ENCODE measurements at regions not wholly inside any gene's neighbourhood (a gene's known extent, or its start where the extent isn't known, plus 50 kb on each side); places are given as distances from the start of the nearest gene placed in this dataset.

GRCh38 chr2:82089518-82089917 lies 1785.0 kb upstream of the LRRTM1 start:
- H3K36me3 ChIP-seq (ENCODE audit: control insufficient read depth in 2 of 2, extremely low read depth in 1 of 2, insufficient read depth in 2 of 2, low read length in 2 of 2), result no peaks in the 10 kb centered on the region
- TF ChIP-seq CTCF (optimal IDR thresholded peaks at IDR 0.05 in 1 of 3, IDR thresholded peaks at IDR 0.05 in 1 of 3, conservative IDR thresholded peaks at IDR 0.05 in 1 of 3; ENCODE audit: extremely low read depth in 1 of 3, insufficient read depth in 2 of 3, low read length in 3 of 3), result no peak
- no peak for TF ChIP-seq EZH2 (IDR thresholded peaks at IDR 0.05; ENCODE audit: low read length)
- H3K4me3 ChIP-seq (ENCODE audit: control insufficient read depth in 2 of 3, extremely low read depth in 1 of 3, insufficient read depth in 2 of 3, low read depth in 1 of 3, low read length in 3 of 3), result no peak overlapping the region
- no peaks in the 10 kb centered on the region for H3K27me3 ChIP-seq (ENCODE audit: control insufficient read depth, extremely low read depth, insufficient read depth, low read length)
- H2AFZ ChIP-seq (ENCODE audit: control insufficient read depth, low read length), result no peak overlapping the region
- H3K27ac ChIP-seq (ENCODE audit: control insufficient read depth, insufficient read depth, low read length), result no peak overlapping the region
- no peaks in the 10 kb centered on the region for H3K4me1 ChIP-seq (ENCODE audit: control insufficient read depth, extremely low read depth, insufficient read depth, low read length)
- H3K4me2 ChIP-seq (ENCODE audit: control insufficient read depth, extremely low read depth, insufficient read depth, low read depth, low read length), result no peak overlapping the region
- H3K79me2 ChIP-seq (ENCODE audit: control insufficient read depth, insufficient read depth, low read length), result no peaks in the 10 kb centered on the region
- H3K9me1 ChIP-seq (ENCODE audit: control insufficient read depth, extremely low read depth, insufficient read depth, low read length), result no peaks in the 10 kb centered on the region
- no peak for DNase-seq (ENCODE audit: low read depth, low spot score)
- FAIRE-seq, result no peak
- no peaks in the 10 kb centered on the region for H3K9me3 ChIP-seq (ENCODE audit: control insufficient read depth, low read depth, low read length)
- dilution Hi-C loops (cut with MboI; ENCODE audit: extremely low pct_ligation_motif_present, low sequenced_read_pairs), result no loop called here
- no peak overlapping the region for H3K9ac ChIP-seq (ENCODE audit: control insufficient read depth, extremely low read depth, insufficient read depth, low read length)
- no peaks in the 10 kb centered on the region for H4K20me1 ChIP-seq (ENCODE audit: control insufficient read depth, extremely low read depth, insufficient read depth, low read length)

GRCh38 chr2:82084679-82085392 lies 1780.3 kb upstream of the LRRTM1 start:
- Histone ChIP-seq H3K36me3 (ENCODE audit: control insufficient read depth in 2 of 2, extremely low read depth in 1 of 2, insufficient read depth in 2 of 2, low read length in 2 of 2) (no peaks in the 10 kb centered on the region), H3K27ac (ENCODE audit: control insufficient read depth, insufficient read depth, low read length) (no peak overlapping the region), H3K9me3 (ENCODE audit: control insufficient read depth, low read depth, low read length) (no peaks in the 10 kb centered on the region), H3K4me2 (ENCODE audit: control insufficient read depth, extremely low read depth, insufficient read depth, low read depth, low read length) (no peak overlapping the region), H3K4me3 (ENCODE audit: control insufficient read depth in 2 of 3, extremely low read depth in 1 of 3, insufficient read depth in 2 of 3, low read depth in 1 of 3, low read length in 3 of 3) (no peak overlapping the region), H3K9ac (ENCODE audit: control insufficient read depth, extremely low read depth, insufficient read depth, low read length) (no peak overlapping the region), H2AFZ (ENCODE audit: control insufficient read depth, low read length) (no peak overlapping the region), H3K27me3 (ENCODE audit: control insufficient read depth, extremely low read depth, insufficient read depth, low read length) (no peaks in the 10 kb centered on the region), H4K20me1 (ENCODE audit: control insufficient read depth, extremely low read depth, insufficient read depth, low read length) (no peaks in the 10 kb centered on the region), H3K4me1 (ENCODE audit: control insufficient read depth, extremely low read depth, insufficient read depth, low read length) (no peaks in the 10 kb centered on the region), H3K79me2 (ENCODE audit: control insufficient read depth, insufficient read depth, low read length) (no peaks in the 10 kb centered on the region), H3K9me1 (ENCODE audit: control insufficient read depth, extremely low read depth, insufficient read depth, low read length) (no peaks in the 10 kb centered on the region)
- FAIRE-seq (no peak), DNase-seq (ENCODE audit: low read depth, low spot score) (no peak)
- dilution Hi-C loops (cut with MboI; ENCODE audit: extremely low pct_ligation_motif_present, low sequenced_read_pairs), result no loop called here
- no peak for TF ChIP-seq EZH2 (IDR thresholded peaks at IDR 0.05; ENCODE audit: low read length)
- no peak for TF ChIP-seq CTCF (optimal IDR thresholded peaks at IDR 0.05 in 1 of 3, IDR thresholded peaks at IDR 0.05 in 1 of 3, conservative IDR thresholded peaks at IDR 0.05 in 1 of 3; ENCODE audit: extremely low read depth in 1 of 3, insufficient read depth in 2 of 3, low read length in 3 of 3)
